Heart left ventricle (tissue), 16 donors: ENCODE measurements at regions not wholly inside any gene's neighbourhood (a gene's known extent, or its start where the extent isn't known, plus 50 kb on each side); places are given as distances from the start of the nearest gene placed in this dataset.
A peak's percentile ranks its signal among the peaks of the same experiment; 100 is the strongest.

Experiments used
- ATAC-seq, 4 donors: fragments of 200-7000 bp; cut with Tn5 transposase; one replicate each; pipeline ENCODE4 v1.9.1; 2020 to 2022; ENCODE audit warnings: moderate library complexity in 4 of 4, mild to moderate bottlenecking in 3 of 4, moderate number of reproducible peaks in 1 of 4
- DNase-seq, 5 donors: peaks; one replicate each; pipeline ENCODE4 v3.0.0-alpha.2; 2020
- H3K27ac ChIP-seq, 12 donors: fragments of 200-600 bp; sonication (generic) in 4 of 12; one replicate each; pipeline versions ENCODE4 v1.5.0 to v1.8.0; 2016 to 2022; ENCODE audit warnings: mild to moderate bottlenecking in 2 of 12
- H3K27me3 ChIP-seq, 9 donors: fragments of 200-600 bp; sonication (generic) in 2 of 9; one replicate each; pipeline versions ENCODE4 v1.5.1 to v1.8.0; 2016 to 2022; ENCODE audit warnings: mild to moderate bottlenecking in 3 of 9
- H3K36me3 ChIP-seq, 9 donors: fragments of 200-600 bp; sonication (generic) in 2 of 9; one replicate each; pipeline versions ENCODE4 v1.5.0 to v1.8.0; 2018 to 2022; ENCODE audit warnings: mild to moderate bottlenecking in 2 of 9
- H3K4me1 ChIP-seq, 12 donors: fragments of 200-600 bp; sonication (generic) in 4 of 12; one replicate each; pipeline versions ENCODE4 v1.5.0 to v1.8.0; 2016 to 2022; ENCODE audit warnings: mild to moderate bottlenecking in 3 of 12
- H3K4me3 ChIP-seq, 12 donors: fragments of 200-600 bp; sonication (generic) in 4 of 12; one replicate each; pipeline versions ENCODE4 v1.5.0 to v1.8.0; 2017 to 2022; ENCODE audit warnings: mild to moderate bottlenecking in 9 of 12, moderate library complexity in 4 of 12
- H3K9me3 ChIP-seq, 12 donors: fragments of 200-600 bp; sonication (generic) in 4 of 12; one replicate each; pipeline versions ENCODE4 v1.5.0 to v1.8.0; 2016 to 2022; ENCODE audit warnings: mild to moderate bottlenecking in 1 of 12
- POLR2A ChIP-seq, 2 donors: fragments of 450-650 bp; IDR thresholded peaks; one replicate each; pipeline ENCODE4 v1.6.1; 2017; ENCODE audit warnings: antibody characterized with exemption in 2 of 2, mild to moderate bottlenecking in 2 of 2, moderate library complexity in 2 of 2
- WGBS, 4 donors: extraction: QIAGEN DNeasy Blood & Tissue Kit in 2 of 4; methylation state at CpG; one replicate each; pipeline versions ENCODE4 v1.1.5 to v1.1.7; 2013 to 2018; 5-methylcytosine and 5-hydroxymethylcytosine counted together
- intact Hi-C, 10 donors: fragments of 100-400 bp; cut with DNase I; formaldehyde crosslinking; loops; one replicate each; pipeline versions ENCODE4 v1.11.1 to v1.14.2; 2022
- TF ChIP-seq, protein P1 (sequence below), 12 donors: fragments of 200-600 bp; sonication (generic) in 4 of 12; IDR thresholded peaks; one replicate each; pipeline versions ENCODE4 v1.5.0 to v1.8.0; 2018 to 2022; ENCODE audit warnings: antibody characterized with exemption in 12 of 12, mild to moderate bottlenecking in 5 of 12
- donor health status: ischemic (EF 13 %, LVEDD 7.1; RV severe dilation, severe dysfunction).
- donor health status: healthy with polysubstance abuse.
- donor health status: DM: no; HTN: yes; CAD: no.
- donor health status: DM: no; HTN: no; CAD: no.
- donor health status: ischemic (EF 25% LVEDD 6.9; RV normal size, moderate dysfunction).
- donor health status: ischemic (EF 25% LVEDD 5.7; RV mildly dilated, moderate dysfunction).
- donor health status: healthy.
- donor health status: DM: yes; HTN: yes; CAD: no.
- donor health status: ischemic (EF 35%, LVEDD 5.7; RV mildly dilated, moderate dysfunction).
- donor health status: nonischemic (EF 11% LVEDD 7.7; RV severe dilation, severe dysfunction).
- donor health status: DM: yes; HTN: yes; CAD: no.
- donor health status: PGD.
- donor health status: ischemic (EF 29% LVEDD 5.4; RV normal size, mild dysfunction).
- donor health status: nonischemic (EF 23%, LVEDD 6.1; RV moderate dilation, normal function).

DNA sequence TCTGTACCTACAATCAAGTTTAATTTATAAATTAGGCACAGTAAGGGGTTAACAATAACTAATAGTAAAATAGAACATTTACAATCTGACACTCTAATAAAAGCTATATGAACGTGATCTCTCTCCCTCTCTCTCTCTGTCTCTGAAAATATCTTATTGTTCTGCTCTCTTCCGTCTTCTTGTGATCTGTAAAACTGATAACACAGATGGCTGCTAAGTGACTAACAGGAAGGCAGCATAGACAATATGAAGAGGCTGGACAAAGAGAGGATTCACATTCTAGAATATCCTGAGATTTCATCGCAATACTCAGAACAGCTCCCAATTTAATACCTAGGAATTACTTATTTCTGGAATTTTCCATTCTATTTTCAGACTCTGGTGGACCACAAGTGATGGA is 827.2 kb downstream of the FLRT2 start:
- no peak for ATAC-seq

DNA sequence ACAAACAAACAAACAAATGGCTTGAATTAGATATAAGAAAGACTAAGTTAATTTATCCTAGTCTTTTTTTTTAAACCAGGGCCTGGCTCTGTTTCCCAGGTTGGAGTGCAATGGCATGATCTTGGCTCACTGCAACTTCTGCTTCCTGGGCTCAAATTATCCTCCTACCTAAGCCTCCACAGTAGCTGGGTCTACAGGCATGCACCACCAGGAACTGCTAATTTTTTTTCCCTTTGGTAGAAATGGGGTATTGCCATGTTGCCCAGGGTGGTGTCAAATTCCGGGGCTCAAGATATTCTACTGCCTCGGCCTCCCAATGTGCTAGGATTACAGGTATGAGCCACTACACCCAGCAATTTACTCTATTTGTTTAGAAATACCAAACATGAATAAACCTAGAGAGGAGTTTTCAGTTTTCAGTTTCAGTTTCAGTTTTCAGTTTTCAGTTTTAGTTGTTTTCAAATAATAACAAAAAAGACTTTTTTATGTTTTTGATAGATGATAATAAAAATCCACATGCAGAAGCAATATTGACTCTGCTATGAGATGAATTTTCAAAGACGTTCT is 817.0 kb downstream of the FLRT2 start:
- Histone ChIP-seq H3K4me3 (peak overlapping the region in 1 of 12 donors; percentile 12), H3K36me3 (no peaks in the 10 kb centered on the region), H3K27me3 (no peaks in the 10 kb centered on the region), H3K9me3 (peaks cover 0 to 7% (median 0%) of the 10 kb centered on the region in 12 donors), H3K4me1 (no peaks in the 10 kb centered on the region), H3K27ac (no peak overlapping the region)
- DNase-seq (no peak), ATAC-seq (no peak)
- TF ChIP-seq POLR2A (IDR thresholded peaks at IDR 0.05): no peak
- TF ChIP-seq, protein P1, sequence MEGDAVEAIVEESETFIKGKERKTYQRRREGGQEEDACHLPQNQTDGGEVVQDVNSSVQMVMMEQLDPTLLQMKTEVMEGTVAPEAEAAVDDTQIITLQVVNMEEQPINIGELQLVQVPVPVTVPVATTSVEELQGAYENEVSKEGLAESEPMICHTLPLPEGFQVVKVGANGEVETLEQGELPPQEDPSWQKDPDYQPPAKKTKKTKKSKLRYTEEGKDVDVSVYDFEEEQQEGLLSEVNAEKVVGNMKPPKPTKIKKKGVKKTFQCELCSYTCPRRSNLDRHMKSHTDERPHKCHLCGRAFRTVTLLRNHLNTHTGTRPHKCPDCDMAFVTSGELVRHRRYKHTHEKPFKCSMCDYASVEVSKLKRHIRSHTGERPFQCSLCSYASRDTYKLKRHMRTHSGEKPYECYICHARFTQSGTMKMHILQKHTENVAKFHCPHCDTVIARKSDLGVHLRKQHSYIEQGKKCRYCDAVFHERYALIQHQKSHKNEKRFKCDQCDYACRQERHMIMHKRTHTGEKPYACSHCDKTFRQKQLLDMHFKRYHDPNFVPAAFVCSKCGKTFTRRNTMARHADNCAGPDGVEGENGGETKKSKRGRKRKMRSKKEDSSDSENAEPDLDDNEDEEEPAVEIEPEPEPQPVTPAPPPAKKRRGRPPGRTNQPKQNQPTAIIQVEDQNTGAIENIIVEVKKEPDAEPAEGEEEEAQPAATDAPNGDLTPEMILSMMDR (IDR thresholded peaks at IDR 0.05): no peak
- intact Hi-C loops: no loop called here
- WGBS, 4 donors: 58 to 72% (median 68%) methylated on average over 3 of the region's 3 CpGs

More for the DNA sequence above, 827.2 kb downstream of the FLRT2 start:
- intact Hi-C loops: no loop called here
- Histone ChIP-seq H3K27ac (no peak overlapping the region), H3K27me3 (no peaks in the 10 kb centered on the region), H3K4me1 (no peaks in the 10 kb centered on the region), H3K9me3 (peaks cover 0 to 2% (median 0%) of the 10 kb centered on the region in 12 donors), H3K4me3 (no peak overlapping the region), H3K36me3 (no peaks in the 10 kb centered on the region)
- whole genome bisulfite sequencing, 4 donors: 46 to 57% (median 51%) methylated on average over 3 of the region's 3 CpGs
- DNase-seq: no peak
- no peak for TF ChIP-seq POLR2A (IDR thresholded peaks at IDR 0.05)
- TF ChIP-seq, protein P1 (IDR thresholded peaks at IDR 0.05): no peak

DNA sequence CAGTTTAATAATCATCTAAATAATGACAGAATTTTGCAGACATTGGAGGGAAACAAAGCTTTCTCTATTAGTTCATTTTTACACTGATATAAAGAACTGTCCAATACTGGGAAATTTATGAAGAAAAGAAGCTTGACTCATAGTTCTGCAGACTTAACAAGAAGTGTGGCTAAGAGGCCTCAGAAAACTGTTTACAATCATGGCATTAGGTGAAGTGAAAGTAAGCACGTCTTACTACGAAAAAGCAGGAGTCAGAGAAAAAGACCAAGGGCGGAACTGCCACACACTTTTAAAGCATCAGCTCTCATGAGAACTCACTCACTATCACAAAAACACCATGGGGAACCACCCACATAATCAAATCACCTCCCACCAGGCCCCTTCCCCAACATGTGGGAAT is 804.4 kb downstream of the FLRT2 start:
- Histone ChIP-seq H3K27ac (no peak overlapping the region), H3K27me3 (no peaks in the 10 kb centered on the region), H3K36me3 (no peaks in the 10 kb centered on the region), H3K4me1 (no peaks in the 10 kb centered on the region), H3K9me3 (peaks cover 0 to 8% (median 0%) of the 10 kb centered on the region in 12 donors), H3K4me3 (no peak overlapping the region)
- 73 to 84% (median 78%) methylated on average over 3 of the region's 3 CpGs for WGBS, 4 donors
- ATAC-seq (no peak), DNase-seq (no peak)
- intact Hi-C loops: no loop called here
- TF ChIP-seq, protein P1 (IDR thresholded peaks at IDR 0.05): no peak
- TF ChIP-seq POLR2A (IDR thresholded peaks at IDR 0.05): no peak

DNA sequence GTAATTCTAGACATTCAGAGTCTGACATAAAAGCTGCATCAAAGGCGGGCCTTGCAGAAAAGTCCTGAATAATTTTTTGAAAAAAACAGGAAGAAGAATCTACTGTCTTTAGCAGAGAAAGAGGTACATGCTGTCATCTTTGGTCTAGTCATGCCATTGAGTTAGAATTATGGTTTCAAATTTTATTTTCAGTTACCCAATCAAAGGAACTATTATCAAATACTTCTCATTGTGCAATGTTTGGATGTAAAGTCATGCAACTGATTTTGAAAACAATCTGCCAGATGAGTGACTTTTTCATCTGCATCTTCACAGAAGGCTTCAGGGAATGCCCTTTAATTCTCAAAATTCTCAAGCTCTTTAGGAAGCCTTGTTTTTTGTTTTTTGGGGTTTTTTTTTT is 803.5 kb downstream of the FLRT2 start:
- Histone ChIP-seq H3K36me3 (no peaks in the 10 kb centered on the region), H3K4me3 (no peak overlapping the region), H3K27me3 (no peaks in the 10 kb centered on the region), H3K4me1 (no peaks in the 10 kb centered on the region), H3K9me3 (peaks cover 0 to 8% (median 0%) of the 10 kb centered on the region in 12 donors), H3K27ac (no peak overlapping the region)
- intact Hi-C loops: no loop called here
- ATAC-seq (no peak), DNase-seq (no peak)
- no peak for TF ChIP-seq POLR2A (IDR thresholded peaks at IDR 0.05)
- TF ChIP-seq, protein P1 (IDR thresholded peaks at IDR 0.05): no peak
- 63 to 83% (median 70%) methylated on average over 1 of the region's 1 CpG for WGBS, 4 donors
